OCI-LY1 (cell line): ENCODE measurements at regions not wholly inside any gene's neighbourhood (a gene's known extent, or its start where the extent isn't known, plus 50 kb on each side); places are given as distances from the start of the nearest gene placed in this dataset.
"Not testable (repeated sequence)": the region's sequence is repeated elsewhere in the genome, so short reads cannot be mapped to it uniquely, and the experiment has no call there.

Experiments
- H2AFZ ChIP-seq: fragments of 200-600 bp; sonication (generic), shearing (Covaris generic); 2 replicates; pipeline ENCODE4 v1.6.0; 2014; ENCODE audit warnings: antibody characterized with exemption, mild to moderate bottlenecking, low read length
- H3F3A ChIP-seq: fragments of 200-600 bp; sonication (generic), shearing (Covaris generic); 2 replicates; pipeline ENCODE4 v1.6.0; 2014; ENCODE audit warnings: mild to moderate bottlenecking, antibody characterized with exemption, low read length, moderate library complexity; ENCODE audit not compliant: insufficient read depth
- H3K27ac ChIP-seq: fragments of 200-600 bp; sonication (generic); 2 replicates; pipeline ENCODE4 v1.5.1; 2014; ENCODE audit warnings: low read length, mixed run types, mild to moderate bottlenecking, low read depth; ENCODE audit not compliant: poor library complexity, severe bottlenecking
- H3K27me3 ChIP-seq: fragments of 200-600 bp; sonication (generic); 2 replicates; pipeline ENCODE4 v1.6.0; 2014; ENCODE audit warnings: antibody characterized with exemption, mild to moderate bottlenecking, low read length, moderate library complexity; ENCODE audit not compliant: insufficient read depth
- H3K36me3 ChIP-seq: fragments of 200-600 bp; sonication (generic); 2 replicates; pipeline ENCODE4 v1.6.1; 2014; ENCODE audit warnings: mild to moderate bottlenecking, antibody characterized with exemption, low read length, moderate library complexity, mixed read lengths; ENCODE audit not compliant: insufficient read depth
- H3K4me1 ChIP-seq: fragments of 200-600 bp; sonication (generic); 2 replicates; pipeline ENCODE4 v1.5.1; 2014; ENCODE audit warnings: mild to moderate bottlenecking, low read length, moderate library complexity; ENCODE audit not compliant: insufficient read depth, severe bottlenecking
- H3K4me2 ChIP-seq: fragments of 200-600 bp; sonication (generic), shearing (Covaris generic); 2 replicates; pipeline ENCODE4 v1.6.1; 2014; ENCODE audit warnings: low read length
- H3K4me3 ChIP-seq: fragments of 200-600 bp; sonication (generic); 2 replicates; pipeline ENCODE4 v1.5.1; 2014; ENCODE audit warnings: low read length, low read depth, mild to moderate bottlenecking, mixed read lengths; ENCODE audit not compliant: poor library complexity, severe bottlenecking
- H3K79me2 ChIP-seq: fragments of 200-600 bp; shearing (Covaris generic); 2 replicates; pipeline ENCODE4 v1.6.1; 2016; ENCODE audit warnings: mixed run types, low read length, mixed read lengths; ENCODE audit not compliant: insufficient read depth
- H3K9ac ChIP-seq: fragments of 200-600 bp; sonication (generic), shearing (Covaris generic); 2 replicates; pipeline ENCODE4 v1.6.1; 2014; ENCODE audit warnings: mild to moderate bottlenecking, low read length, mixed read lengths
- H3K9me2 ChIP-seq: fragments of 200-600 bp; sonication (generic), shearing (Covaris generic); 2 replicates; pipeline ENCODE4 v1.6.1; 2014; ENCODE audit warnings: low read depth, mild to moderate bottlenecking, low read length, mixed read lengths
- H3K9me3 ChIP-seq: fragments of 200-600 bp; shearing (Covaris generic); 2 replicates; pipeline ENCODE4 v1.6.1; 2014; ENCODE audit warnings: low read length, mixed read lengths
- H4K20me1 ChIP-seq: fragments of 200-600 bp; sonication (generic), shearing (Covaris generic); 2 replicates; pipeline ENCODE4 v1.6.0; 2016; ENCODE audit warnings: mild to moderate bottlenecking, low read length; ENCODE audit not compliant: insufficient read depth

GRCh38 chr16:16494998-16495397 is 116.1 kb downstream of the NPIPA7 start:
- not testable (repeated sequence) for H3K4me3 ChIP-seq, H3K27me3 ChIP-seq, H2AFZ ChIP-seq, H3K9ac ChIP-seq, H3K4me2 ChIP-seq, H3K79me2 ChIP-seq, H3K4me1 ChIP-seq, H3K9me3 ChIP-seq, H3F3A ChIP-seq, H3K36me3 ChIP-seq, H3K27ac ChIP-seq, H4K20me1 ChIP-seq, H3K9me2 ChIP-seq

GRCh38 chr16:16499875-16500274 is 120.9 kb downstream of the NPIPA7 start:
- H2AFZ ChIP-seq, H3F3A ChIP-seq, H3K9me2 ChIP-seq, H3K4me3 ChIP-seq, H3K9me3 ChIP-seq, H3K79me2 ChIP-seq, H3K9ac ChIP-seq, H3K4me1 ChIP-seq, H3K27ac ChIP-seq, H3K4me2 ChIP-seq, H4K20me1 ChIP-seq, H3K36me3 ChIP-seq, H3K27me3 ChIP-seq: not testable (repeated sequence)

- not testable (repeated sequence) for H4K20me1 ChIP-seq, H3K79me2 ChIP-seq, H3K27ac ChIP-seq, H3K9ac ChIP-seq, H3K9me2 ChIP-seq, H3K9me3 ChIP-seq, H3K4me1 ChIP-seq, H3K27me3 ChIP-seq, H3F3A ChIP-seq, H3K36me3 ChIP-seq, H3K4me2 ChIP-seq, H2AFZ ChIP-seq, H3K4me3 ChIP-seq
Measured at GRCh38 chr16:16507041-16507440, 128.1 kb downstream of the NPIPA7 start.

GRCh38 chr16:16508344-16508743 is 129.4 kb downstream of the NPIPA7 start:
- H3K36me3 ChIP-seq, H3K9me3 ChIP-seq, H3K9me2 ChIP-seq, H3K27ac ChIP-seq, H3K27me3 ChIP-seq, H3K79me2 ChIP-seq, H3F3A ChIP-seq, H2AFZ ChIP-seq, H3K4me2 ChIP-seq, H3K4me1 ChIP-seq, H4K20me1 ChIP-seq, H3K9ac ChIP-seq, H3K4me3 ChIP-seq: not testable (repeated sequence)

GRCh38 chr16:16519395-16519794 is 140.5 kb downstream of the NPIPA7 start:
- not testable (repeated sequence) for H3K9me2 ChIP-seq, H3K4me2 ChIP-seq, H3F3A ChIP-seq, H2AFZ ChIP-seq, H3K9me3 ChIP-seq, H4K20me1 ChIP-seq, H3K36me3 ChIP-seq, H3K27ac ChIP-seq, H3K79me2 ChIP-seq, H3K4me1 ChIP-seq, H3K27me3 ChIP-seq, H3K9ac ChIP-seq, H3K4me3 ChIP-seq

GRCh38 chr16:16521239-16522002 is 142.5 kb downstream of the NPIPA7 start:
- H3K27me3 ChIP-seq, H3K4me2 ChIP-seq, H3K9me2 ChIP-seq, H3K27ac ChIP-seq, H3K36me3 ChIP-seq, H3F3A ChIP-seq, H3K4me1 ChIP-seq, H3K4me3 ChIP-seq, H3K9ac ChIP-seq, H2AFZ ChIP-seq, H3K9me3 ChIP-seq, H3K79me2 ChIP-seq, H4K20me1 ChIP-seq: not testable (repeated sequence)

- H3K36me3 ChIP-seq, H2AFZ ChIP-seq, H3K27me3 ChIP-seq, H3K9ac ChIP-seq, H3K79me2 ChIP-seq, H3K9me3 ChIP-seq, H3K4me1 ChIP-seq, H3K9me2 ChIP-seq, H3F3A ChIP-seq, H3K4me2 ChIP-seq, H3K4me3 ChIP-seq, H3K27ac ChIP-seq, H4K20me1 ChIP-seq: not testable (repeated sequence)
Measured at GRCh38 chr16:16526998-16527397, 148.1 kb downstream of the NPIPA7 start.

- H3K4me1 ChIP-seq, H3K9ac ChIP-seq, H3K27ac ChIP-seq, H3K4me3 ChIP-seq, H3F3A ChIP-seq, H3K9me3 ChIP-seq, H3K36me3 ChIP-seq, H4K20me1 ChIP-seq, H3K79me2 ChIP-seq, H3K27me3 ChIP-seq, H2AFZ ChIP-seq, H3K9me2 ChIP-seq, H3K4me2 ChIP-seq: not testable (repeated sequence)
Measured at GRCh38 chr16:16530744-16531143, 151.8 kb downstream of the NPIPA7 start.
